HepG2 (cell line): ENCODE measurements at regions not wholly inside any gene's neighbourhood (a gene's known extent, or its start where the extent isn't known, plus 50 kb on each side); places are given as distances from the start of the nearest gene placed in this dataset.

ENCODE experiments used
- ATAC-seq: fragments of 200-7000 bp; cut with Tn5 transposase; 3 replicates; pipeline ENCODE4 v1.9.1; 2020; ENCODE audit warnings: mild to moderate bottlenecking, moderate library complexity
- BruUV-seq: library from RNA; stranded (reverse); fragments of 400-500 nt; replicated peaks from 2 replicates; lab custom pipeline; 2021; lab: Mats Ljungman, UMichigan
- CTCF ChIA-PET: fragments of 300-600 bp; formaldehyde crosslinking; extraction: SDS; loops from one replicate; lab custom pipeline; 2021; ENCODE audit warnings: low total read pairs, inconsistent platforms, low intra/inter-chr PET ratio; lab: Yijun Ruan, JAX
- POLR2A ChIA-PET: fragments of 350-600 bp; sonication (Branson Sonifier 250); formaldehyde crosslinking; loops from one replicate; lab custom pipeline; 2020; ENCODE audit warnings: antibody characterized with exemption, inconsistent platforms; lab: Yijun Ruan, JAX
- DNase-seq: peaks from one replicate; pipeline ENCODE4 v3.0.0-alpha.2; 2015; ENCODE audit warnings: low spot score
- FAIRE-seq: peaks from 3 replicates; lab custom pipeline; 2011; peaks lifted over from hg19 to GRCh38; lab: Jason Lieb, UNC
- H2AFZ ChIP-seq: one replicate; pipeline ENCODE4 v1.6.1; 2011; ENCODE audit warnings: low read length, inconsistent platforms
- H3K27ac ChIP-seq: fragments of 300-600 bp; 3 replicates; pipeline ENCODE4 v1.8.0; 2011; ENCODE audit warnings: mixed run types, mild to moderate bottlenecking, mixed read lengths, low read length, inconsistent platforms; ENCODE audit not compliant: insufficient read depth; ENCODE audit errors: extremely low read length
- H3K27me3 ChIP-seq, 2 experiments: fragments of 200-600 bp in 1 of 2; 2 replicates in 1 of 2; 3 replicates in 1 of 2; pipeline versions ENCODE4 v1.6.0 to v1.8.0; 2011; ENCODE audit warnings: low read length in 2 of 2, mild to moderate bottlenecking in 2 of 2, moderate library complexity in 2 of 2, inconsistent platforms in 1 of 2; ENCODE audit not compliant: insufficient read depth in 2 of 2, control insufficient read depth in 1 of 2
- H3K36me3 ChIP-seq, 2 experiments: fragments of 200-600 bp in 1 of 2; replicated peaks in 1 of 2; 2 replicates in 1 of 2; 3 replicates in 1 of 2; pipeline versions ENCODE4 v1.5.1 to v1.8.0; 2011; ENCODE audit warnings: low read length in 2 of 2, inconsistent platforms in 1 of 2; ENCODE audit not compliant: insufficient read depth in 2 of 2, control insufficient read depth in 1 of 2
- H3K4me1 ChIP-seq: 2 replicates; pipeline ENCODE4 v1.5.1; 2012; ENCODE audit warnings: low read length, inconsistent platforms; ENCODE audit not compliant: insufficient read depth
- H3K4me2 ChIP-seq: 2 replicates; pipeline ENCODE4 v1.6.0; 2011; ENCODE audit warnings: low read depth, low read length, inconsistent platforms
- H3K4me3 ChIP-seq, 3 experiments: fragments of 200-600 bp in 1 of 3; sonication (generic), shearing (Covaris generic) in 1 of 3; replicated peaks in 1 of 3; 2 replicates each; pipeline ENCODE4 v1.5.1; 2011 to 2016; ENCODE audit warnings: low read length in 3 of 3, inconsistent platforms in 2 of 3, low read depth in 2 of 3, mild to moderate bottlenecking in 2 of 3, control low read depth in 1 of 3, mixed read lengths in 1 of 3; ENCODE audit not compliant: insufficient read depth in 1 of 3
- H3K79me2 ChIP-seq: one replicate; pipeline ENCODE4 v1.6.1; 2011; ENCODE audit warnings: low read length, inconsistent platforms; ENCODE audit not compliant: insufficient read depth
- H3K9ac ChIP-seq: 2 replicates; pipeline ENCODE4 v1.6.0; 2011; ENCODE audit warnings: mild to moderate bottlenecking, low read depth, low read length, inconsistent platforms; ENCODE audit not compliant: insufficient read depth
- H3K9me3 ChIP-seq: 2 replicates; pipeline ENCODE4 v1.5.1; 2012; ENCODE audit warnings: mild to moderate bottlenecking, low read length
- H4K20me1 ChIP-seq: 2 replicates; pipeline ENCODE4 v1.6.0; 2011; ENCODE audit warnings: inconsistent platforms, mild to moderate bottlenecking, low read length, moderate library complexity; ENCODE audit not compliant: insufficient read depth
- KDM4B ChIP-seq: sonication (generic); formaldehyde crosslinking; IDR thresholded peaks from 2 replicates; pipeline ENCODE4 v1.4.0; 2020; ENCODE audit warnings: missing genetic modification reagents
- SIN3A ChIP-seq: IDR thresholded peaks from 2 replicates; pipeline ENCODE4 v1.6.1; 2011; ENCODE audit warnings: low read depth, mild to moderate bottlenecking, control low read depth, low read length, borderline replicate concordance
- SP4 ChIP-seq: sonication (generic); formaldehyde crosslinking; IDR thresholded peaks from 2 replicates; pipeline ENCODE4 v1.8.1; 2023; ENCODE audit warnings: mild to moderate bottlenecking, missing genetic modification reagents
- ZMAT3 ChIP-seq: sonication (generic); formaldehyde crosslinking; conservative IDR thresholded peaks from 2 replicates; pipeline ENCODE4 v1.7.0; 2021; ENCODE audit warnings: missing genetic modification reagents
- ZMYM2 ChIP-seq: sonication (generic); formaldehyde crosslinking; IDR thresholded peaks from 2 replicates; pipeline ENCODE4 v1.8.0; 2022; ENCODE audit warnings: mild to moderate bottlenecking, missing genetic modification reagents
- ZNF562 ChIP-seq: sonication (generic); formaldehyde crosslinking; IDR thresholded peaks from 2 replicates; pipeline ENCODE4 v1.8.0; 2022; ENCODE audit warnings: missing genetic modification reagents, borderline replicate concordance
- WGBS: methylation state at CpG from one replicate; pipeline ENCODE4 v1.1.6; 2017; ENCODE audit warnings: low lambda C conversion rate; 5-methylcytosine and 5-hydroxymethylcytosine counted together
- in situ Hi-C: cut with HindIII; loops from 2 replicates; pipeline ENCODE4 v1.10.0; 2017; ENCODE audit warnings: low pct_unique_long_range_greater_than_20kb; ENCODE audit not compliant: extremely low pct_ligation_motif_present
- intact Hi-C: fragments of 100-400 bp; cut with micrococcal nuclease; formaldehyde crosslinking; loops from one replicate; pipeline ENCODE4 v1.10.0; 2022; ENCODE audit not compliant: unreplicated experiment
- TF ChIP-seq, protein P1 (sequence below): sonication (generic); formaldehyde crosslinking; IDR thresholded peaks from 2 replicates; pipeline ENCODE4 v1.4.0; 2020; ENCODE audit warnings: missing genetic modification reagents
- TF ChIP-seq, protein P2 (sequence below): IDR thresholded peaks from 2 replicates; pipeline ENCODE4 v1.6.1; 2016; ENCODE audit warnings: mild to moderate bottlenecking
- TF ChIP-seq, protein P3 (sequence below), 2 experiments: fragments of 450-650 bp in 1 of 2; sonication (generic) in 1 of 2; formaldehyde crosslinking in 1 of 2; IDR thresholded peaks; 2 replicates each; pipeline versions ENCODE4 v1.6.1 to v1.8.0; 2016 to 2022; ENCODE audit warnings: antibody characterized with exemption in 1 of 2, mild to moderate bottlenecking in 1 of 2, missing genetic modification reagents in 1 of 2
- TF ChIP-seq, protein P4 (sequence below): sonication (generic); formaldehyde crosslinking; IDR thresholded peaks from 2 replicates; pipeline ENCODE4 v1.5.0; 2020; ENCODE audit warnings: missing genetic modification reagents
- TF ChIP-seq, protein P5 (sequence below): sonication (generic); formaldehyde crosslinking; IDR thresholded peaks from 2 replicates; pipeline ENCODE4 v1.8.0; 2022; ENCODE audit warnings: missing genetic modification reagents, low read depth, mild to moderate bottlenecking, borderline replicate concordance

DNA sequence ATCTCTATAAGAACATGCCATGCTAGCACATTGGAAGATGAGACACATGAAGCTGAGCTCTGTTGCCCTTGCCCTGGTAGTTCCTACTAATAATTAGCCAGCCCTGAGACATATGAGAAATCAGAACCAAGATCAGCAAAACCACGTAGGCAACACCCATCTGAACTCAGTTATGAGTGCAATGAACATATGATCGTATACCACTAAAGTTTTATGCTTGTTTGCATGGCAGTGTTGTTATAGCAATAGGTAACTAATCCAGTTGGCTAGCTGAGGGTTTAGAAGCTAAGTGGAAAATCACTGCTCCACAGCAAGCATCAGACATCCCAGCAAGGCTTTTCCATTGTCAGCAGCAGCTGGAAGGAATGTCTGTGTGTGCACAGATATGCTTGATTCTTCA lies 180.7 kb downstream of the BTBD3 start:
- Histone ChIP-seq H3K27ac (no peak overlapping the region), H3K4me1 (no peaks in the 10 kb centered on the region), H2AFZ (no peak overlapping the region), H3K4me2 (no peak overlapping the region), H3K79me2 (no peaks in the 10 kb centered on the region), H3K9me3 (peaks cover 40% of the 10 kb centered on the region), H4K20me1 (no peaks in the 10 kb centered on the region), H3K36me3 (no peaks in the 10 kb centered on the region), H3K4me3 (no peak overlapping the region), H3K27me3 (no peaks in the 10 kb centered on the region), H3K9ac (no peak overlapping the region)
- FAIRE-seq (no peak), ATAC-seq (no peak), DNase-seq (no peak)
- 0% methylated on average over 2 of the region's 2 CpGs for WGBS
- no TSS peak for BruUV-seq
- intact Hi-C loops (no loop called here), in situ Hi-C loops (no loop called here)
- ChIA-PET POLR2A (no interaction called here), CTCF (no interaction called here)
- TF ChIP-seq SP4 (CRISPR knock-in tag) = no peak
- TF ChIP-seq, protein P1, sequence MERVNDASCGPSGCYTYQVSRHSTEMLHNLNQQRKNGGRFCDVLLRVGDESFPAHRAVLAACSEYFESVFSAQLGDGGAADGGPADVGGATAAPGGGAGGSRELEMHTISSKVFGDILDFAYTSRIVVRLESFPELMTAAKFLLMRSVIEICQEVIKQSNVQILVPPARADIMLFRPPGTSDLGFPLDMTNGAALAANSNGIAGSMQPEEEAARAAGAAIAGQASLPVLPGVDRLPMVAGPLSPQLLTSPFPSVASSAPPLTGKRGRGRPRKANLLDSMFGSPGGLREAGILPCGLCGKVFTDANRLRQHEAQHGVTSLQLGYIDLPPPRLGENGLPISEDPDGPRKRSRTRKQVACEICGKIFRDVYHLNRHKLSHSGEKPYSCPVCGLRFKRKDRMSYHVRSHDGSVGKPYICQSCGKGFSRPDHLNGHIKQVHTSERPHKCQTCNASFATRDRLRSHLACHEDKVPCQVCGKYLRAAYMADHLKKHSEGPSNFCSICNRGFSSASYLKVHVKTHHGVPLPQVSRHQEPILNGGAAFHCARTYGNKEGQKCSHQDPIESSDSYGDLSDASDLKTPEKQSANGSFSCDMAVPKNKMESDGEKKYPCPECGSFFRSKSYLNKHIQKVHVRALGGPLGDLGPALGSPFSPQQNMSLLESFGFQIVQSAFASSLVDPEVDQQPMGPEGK (CRISPR knock-in tag) = no peak
- no peak for TF ChIP-seq ZNF562 (CRISPR knock-in tag)
- TF ChIP-seq ZMYM2 (CRISPR knock-in tag) = no peak
- TF ChIP-seq, protein P2, sequence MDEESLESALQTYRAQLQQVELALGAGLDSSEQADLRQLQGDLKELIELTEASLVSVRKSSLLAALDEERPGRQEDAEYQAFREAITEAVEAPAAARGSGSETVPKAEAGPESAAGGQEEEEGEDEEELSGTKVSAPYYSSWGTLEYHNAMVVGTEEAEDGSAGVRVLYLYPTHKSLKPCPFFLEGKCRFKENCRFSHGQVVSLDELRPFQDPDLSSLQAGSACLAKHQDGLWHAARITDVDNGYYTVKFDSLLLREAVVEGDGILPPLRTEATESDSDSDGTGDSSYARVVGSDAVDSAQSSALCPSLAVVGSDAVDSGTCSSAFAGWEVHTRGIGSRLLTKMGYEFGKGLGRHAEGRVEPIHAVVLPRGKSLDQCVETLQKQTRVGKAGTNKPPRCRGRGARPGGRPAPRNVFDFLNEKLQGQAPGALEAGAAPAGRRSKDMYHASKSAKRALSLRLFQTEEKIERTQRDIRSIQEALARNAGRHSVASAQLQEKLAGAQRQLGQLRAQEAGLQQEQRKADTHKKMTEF (CRISPR knock-in tag) = no peak
- no peak for TF ChIP-seq SIN3A
- TF ChIP-seq KDM4B (CRISPR knock-in tag) = no peak
- TF ChIP-seq, protein P3, sequence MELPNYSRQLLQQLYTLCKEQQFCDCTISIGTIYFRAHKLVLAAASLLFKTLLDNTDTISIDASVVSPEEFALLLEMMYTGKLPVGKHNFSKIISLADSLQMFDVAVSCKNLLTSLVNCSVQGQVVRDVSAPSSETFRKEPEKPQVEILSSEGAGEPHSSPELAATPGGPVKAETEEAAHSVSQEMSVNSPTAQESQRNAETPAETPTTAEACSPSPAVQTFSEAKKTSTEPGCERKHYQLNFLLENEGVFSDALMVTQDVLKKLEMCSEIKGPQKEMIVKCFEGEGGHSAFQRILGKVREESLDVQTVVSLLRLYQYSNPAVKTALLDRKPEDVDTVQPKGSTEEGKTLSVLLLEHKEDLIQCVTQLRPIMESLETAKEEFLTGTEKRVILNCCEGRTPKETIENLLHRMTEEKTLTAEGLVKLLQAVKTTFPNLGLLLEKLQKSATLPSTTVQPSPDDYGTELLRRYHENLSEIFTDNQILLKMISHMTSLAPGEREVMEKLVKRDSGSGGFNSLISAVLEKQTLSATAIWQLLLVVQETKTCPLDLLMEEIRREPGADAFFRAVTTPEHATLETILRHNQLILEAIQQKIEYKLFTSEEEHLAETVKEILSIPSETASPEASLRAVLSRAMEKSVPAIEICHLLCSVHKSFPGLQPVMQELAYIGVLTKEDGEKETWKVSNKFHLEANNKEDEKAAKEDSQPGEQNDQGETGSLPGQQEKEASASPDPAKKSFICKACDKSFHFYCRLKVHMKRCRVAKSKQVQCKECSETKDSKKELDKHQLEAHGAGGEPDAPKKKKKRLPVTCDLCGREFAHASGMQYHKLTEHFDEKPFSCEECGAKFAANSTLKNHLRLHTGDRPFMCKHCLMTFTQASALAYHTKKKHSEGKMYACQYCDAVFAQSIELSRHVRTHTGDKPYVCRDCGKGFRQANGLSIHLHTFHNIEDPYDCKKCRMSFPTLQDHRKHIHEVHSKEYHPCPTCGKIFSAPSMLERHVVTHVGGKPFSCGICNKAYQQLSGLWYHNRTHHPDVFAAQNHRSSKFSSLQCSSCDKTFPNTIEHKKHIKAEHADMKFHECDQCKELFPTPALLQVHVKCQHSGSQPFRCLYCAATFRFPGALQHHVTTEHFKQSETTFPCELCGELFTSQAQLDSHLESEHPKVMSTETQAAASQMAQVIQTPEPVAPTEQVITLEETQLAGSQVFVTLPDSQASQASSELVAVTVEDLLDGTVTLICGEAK (IDR thresholded peaks at IDR 0.05) = no peak
- TF ChIP-seq, protein P3 (CRISPR knock-in tag; IDR thresholded peaks at IDR 0.05) = no peak
- TF ChIP-seq, protein P4, sequence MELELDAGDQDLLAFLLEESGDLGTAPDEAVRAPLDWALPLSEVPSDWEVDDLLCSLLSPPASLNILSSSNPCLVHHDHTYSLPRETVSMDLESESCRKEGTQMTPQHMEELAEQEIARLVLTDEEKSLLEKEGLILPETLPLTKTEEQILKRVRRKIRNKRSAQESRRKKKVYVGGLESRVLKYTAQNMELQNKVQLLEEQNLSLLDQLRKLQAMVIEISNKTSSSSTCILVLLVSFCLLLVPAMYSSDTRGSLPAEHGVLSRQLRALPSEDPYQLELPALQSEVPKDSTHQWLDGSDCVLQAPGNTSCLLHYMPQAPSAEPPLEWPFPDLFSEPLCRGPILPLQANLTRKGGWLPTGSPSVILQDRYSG = no peak
- no peak for TF ChIP-seq ZMAT3 (CRISPR knock-in tag)
- TF ChIP-seq, protein P5, sequence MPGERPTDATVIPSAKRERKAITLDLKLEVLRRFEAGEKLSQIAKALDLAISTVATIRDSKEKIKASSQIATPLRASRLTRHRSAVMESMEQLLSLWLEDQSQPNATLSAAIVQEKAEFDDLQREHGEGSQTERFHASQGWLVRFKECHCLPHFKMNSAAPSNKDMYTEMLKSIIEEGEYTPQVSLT (CRISPR knock-in tag) = no peak
